ENCODE measurements at regions not wholly inside any gene's neighbourhood (a gene's known extent, or its start where the extent isn't known, plus 50 kb on each side); places are given as distances from the start of the nearest gene placed in this dataset.
"Not testable (repeated sequence)": the region's sequence is repeated elsewhere in the genome, so short reads cannot be mapped to it uniquely, and the experiment has no call there.

GRCh38 chr10:123270221-123270620 lies 116.0 kb downstream of the BUB3 start:
- no peak for DNase-seq (ENCODE audit: low spot score)

GRCh38 chr10:123270806-123271205 lies 116.6 kb downstream of the BUB3 start:
- DNase-seq (ENCODE audit: low spot score), result no peak

GRCh38 chr10:123272171-123272570 lies 118.0 kb downstream of the BUB3 start:
- peak; percentile 20 for DNase-seq (ENCODE audit: low spot score)

GRCh38 chr10:123274306-123275135 lies 120.3 kb downstream of the BUB3 start:
- no peak for DNase-seq (ENCODE audit: low spot score)

GRCh38 chr10:123275136-123275564 lies 120.9 kb downstream of the BUB3 start:
- DNase-seq (ENCODE audit: low spot score), result no peak

GRCh38 chr10:123278445-123278844 lies 124.2 kb downstream of the BUB3 start:
- no peak for DNase-seq (ENCODE audit: low spot score)

- not testable (repeated sequence) for DNase-seq (ENCODE audit: low spot score)
Observed at GRCh38 chr10:123283371-123283770, 129.2 kb downstream of the BUB3 start.

GRCh38 chr10:123284022-123284421 lies 129.8 kb downstream of the BUB3 start:
- peak; percentile 36 for DNase-seq (ENCODE audit: low spot score)

- peak; percentile 77 for DNase-seq (ENCODE audit: low spot score)
Observed at GRCh38 chr10:123287594-123288247, 133.5 kb downstream of the BUB3 start.

GRCh38 chr10:123289432-123289831 lies 135.2 kb downstream of the BUB3 start:
- DNase-seq (ENCODE audit: low spot score), result no peak

GRCh38 chr10:123294109-123294508 lies 139.9 kb downstream of the BUB3 start:
- DNase-seq (ENCODE audit: low spot score), result no peak

- DNase-seq (ENCODE audit: low spot score), result no peak
Observed at GRCh38 chr10:123294886-123295285, 140.7 kb downstream of the BUB3 start.

GRCh38 chr10:123295644-123296043 lies 141.4 kb downstream of the BUB3 start:
- no peak for DNase-seq (ENCODE audit: low spot score)

- DNase-seq (ENCODE audit: low spot score), result no peak
Observed at GRCh38 chr10:123297175-123297574, 143.0 kb downstream of the BUB3 start.

- DNase-seq (ENCODE audit: low spot score), result peak; percentile 34
Observed at GRCh38 chr10:123298583-123298982, 144.4 kb downstream of the BUB3 start.

GRCh38 chr10:123299598-123299997 lies 145.4 kb downstream of the BUB3 start:
- no peak for DNase-seq (ENCODE audit: low spot score)

GRCh38 chr10:123301077-123301857 lies 147.1 kb downstream of the BUB3 start:
- DNase-seq (ENCODE audit: low spot score), result peak; percentile 66

GRCh38 chr10:123303581-123304337 lies 149.6 kb downstream of the BUB3 start:
- DNase-seq (ENCODE audit: low spot score), result no peak

- no peak for DNase-seq (ENCODE audit: low spot score)
Observed at GRCh38 chr10:123305671-123306070, 151.5 kb downstream of the BUB3 start.

GRCh38 chr10:123306290-123306689 lies 152.1 kb downstream of the BUB3 start:
- no peak for DNase-seq (ENCODE audit: low spot score)

GRCh38 chr10:123309731-123310130 lies 155.5 kb downstream of the BUB3 start:
- DNase-seq (ENCODE audit: low spot score), result no peak

Data from SK-N-DZ (cell line).